Mammary epithelial cell (primary cell): ENCODE measurements at regions not wholly inside any gene's neighbourhood (a gene's known extent, or its start where the extent isn't known, plus 50 kb on each side); places are given as distances from the start of the nearest gene placed in this dataset.

Source experiments
- CTCF ChIP-seq, 2 donors: IDR thresholded peaks in 1 of 2; conservative IDR thresholded peaks in 1 of 2; 2 replicates each; pipeline ENCODE4 v1.5.1; 2011 to 2012; ENCODE audit warnings: inconsistent platforms in 2 of 2, low read length in 2 of 2, mild to moderate bottlenecking in 2 of 2, control low read depth in 1 of 2, low read depth in 1 of 2; ENCODE audit not compliant: insufficient read depth in 1 of 2; ENCODE audit errors: extremely low read depth in 1 of 2
- EZH2 ChIP-seq: IDR thresholded peaks from 2 replicates; pipeline ENCODE4 v1.6.1; 2012; ENCODE audit warnings: low read length, inconsistent platforms, borderline replicate concordance

- TF ChIP-seq CTCF (conservative IDR thresholded peaks at IDR 0.05 in 1 of 2, IDR thresholded peaks at IDR 0.05 in 1 of 2; ENCODE audit: extremely low read depth in 1 of 2, insufficient read depth in 1 of 2, low read depth in 1 of 2, low read length in 2 of 2) (no peak), EZH2 (no peak)
Observed at GRCh38 chr18:1468550-1468949, 563.9 kb downstream of the ADCYAP1 start.
